DND-41 (cell line): ENCODE measurements at regions not wholly inside any gene's neighbourhood (a gene's known extent, or its start where the extent isn't known, plus 50 kb on each side); places are given as distances from the start of the nearest gene placed in this dataset.

Experiments used
- ATAC-seq: fragments of 200-7000 bp; cut with Tn5 transposase; 3 replicates; pipeline ENCODE4 v1.9.1; 2021; ENCODE audit warnings: low read depth; ENCODE audit not compliant: insufficient read depth
- DNase-seq: peaks from one replicate; pipeline ENCODE4 v3.0.0-alpha.2; 2020
- H2AFZ ChIP-seq: 2 replicates; pipeline ENCODE4 v1.6.0; 2012; ENCODE audit warnings: low read depth, low read length
- H3K27ac ChIP-seq: 2 replicates; pipeline ENCODE4 v1.5.1; 2012; ENCODE audit warnings: low read length, inconsistent platforms
- H3K27me3 ChIP-seq: fragments of 200-600 bp; sonication (generic); 2 replicates; pipeline ENCODE4 v1.6.0; 2012; ENCODE audit warnings: low read length, mild to moderate bottlenecking, inconsistent platforms; ENCODE audit not compliant: insufficient read depth, poor library complexity
- H3K36me3 ChIP-seq: 2 replicates; pipeline ENCODE4 v1.5.1; 2012; ENCODE audit warnings: low read length, inconsistent platforms; ENCODE audit not compliant: insufficient read depth
- H3K4me1 ChIP-seq: 2 replicates; pipeline ENCODE4 v1.5.1; 2012; ENCODE audit warnings: mild to moderate bottlenecking, low read length; ENCODE audit not compliant: insufficient read depth
- H3K4me2 ChIP-seq: 2 replicates; pipeline ENCODE4 v1.6.0; 2012; ENCODE audit warnings: mild to moderate bottlenecking, moderate library complexity, low read length, inconsistent platforms; ENCODE audit not compliant: insufficient read depth
- H3K4me3 ChIP-seq, 2 experiments: fragments of 200-600 bp in 1 of 2; shearing (Covaris generic) in 1 of 2; 2 replicates each; pipeline ENCODE4 v1.5.1; 2012 to 2016; ENCODE audit warnings: inconsistent platforms in 2 of 2, low read length in 2 of 2, mild to moderate bottlenecking in 2 of 2, low read depth in 1 of 2, moderate library complexity in 1 of 2
- H3K79me2 ChIP-seq: 2 replicates; pipeline ENCODE4 v1.6.0; 2012; ENCODE audit warnings: low read length, inconsistent platforms; ENCODE audit not compliant: insufficient read depth
- H3K9ac ChIP-seq: 2 replicates; pipeline ENCODE4 v1.6.0; 2012; ENCODE audit warnings: low read depth, mild to moderate bottlenecking, inconsistent platforms, low read length, moderate library complexity
- H3K9me3 ChIP-seq: 2 replicates; pipeline ENCODE4 v1.5.1; 2012; ENCODE audit warnings: low read length, moderate library complexity, mild to moderate bottlenecking, inconsistent platforms; ENCODE audit not compliant: insufficient read depth, severe bottlenecking
- H4K20me1 ChIP-seq: 2 replicates; pipeline ENCODE4 v1.6.0; 2012; ENCODE audit warnings: low read length; ENCODE audit not compliant: insufficient read depth
- EZH2 ChIP-seq: IDR thresholded peaks from 3 replicates; pipeline ENCODE4 v1.6.1; 2012; ENCODE audit warnings: borderline replicate concordance, low read depth, mild to moderate bottlenecking, moderate library complexity, low read length, inconsistent platforms; ENCODE audit not compliant: severe bottlenecking
- TF ChIP-seq, protein P1 (sequence below): IDR thresholded peaks from 2 replicates; pipeline ENCODE4 v1.5.1; 2012; ENCODE audit warnings: borderline replicate concordance, low read length, moderate library complexity, mild to moderate bottlenecking; ENCODE audit not compliant: poor library complexity, severe bottlenecking; ENCODE audit errors: extremely low read depth

DNA sequence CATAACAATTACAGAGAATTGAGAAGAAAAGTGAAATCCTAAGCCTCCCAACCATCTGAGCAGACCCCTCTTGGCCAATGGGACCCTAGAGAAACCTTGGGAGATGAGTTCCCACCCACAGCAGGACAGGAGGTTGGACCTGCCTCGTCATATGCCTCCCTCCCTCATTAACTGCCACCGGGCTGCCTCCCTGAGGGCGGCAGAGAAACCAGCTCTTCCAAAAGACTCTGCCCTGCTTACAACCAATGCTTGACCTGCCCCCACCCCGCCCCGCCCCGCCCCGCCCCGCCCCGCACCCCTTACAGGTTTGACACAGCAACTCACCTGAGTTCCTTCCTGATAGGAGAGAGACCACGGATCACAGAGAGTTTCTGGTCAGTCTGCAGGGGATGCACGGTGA is 86.1 kb downstream of the ADRA2C start:
- H3K4me2 ChIP-seq, result no peak overlapping the region
- H3K27ac ChIP-seq, result no peak overlapping the region
- peaks cover 3% of the 10 kb centered on the region for H3K27me3 ChIP-seq
- no peaks in the 10 kb centered on the region for H3K9me3 ChIP-seq
- TF ChIP-seq EZH2, result no peak
- TF ChIP-seq, protein P1, sequence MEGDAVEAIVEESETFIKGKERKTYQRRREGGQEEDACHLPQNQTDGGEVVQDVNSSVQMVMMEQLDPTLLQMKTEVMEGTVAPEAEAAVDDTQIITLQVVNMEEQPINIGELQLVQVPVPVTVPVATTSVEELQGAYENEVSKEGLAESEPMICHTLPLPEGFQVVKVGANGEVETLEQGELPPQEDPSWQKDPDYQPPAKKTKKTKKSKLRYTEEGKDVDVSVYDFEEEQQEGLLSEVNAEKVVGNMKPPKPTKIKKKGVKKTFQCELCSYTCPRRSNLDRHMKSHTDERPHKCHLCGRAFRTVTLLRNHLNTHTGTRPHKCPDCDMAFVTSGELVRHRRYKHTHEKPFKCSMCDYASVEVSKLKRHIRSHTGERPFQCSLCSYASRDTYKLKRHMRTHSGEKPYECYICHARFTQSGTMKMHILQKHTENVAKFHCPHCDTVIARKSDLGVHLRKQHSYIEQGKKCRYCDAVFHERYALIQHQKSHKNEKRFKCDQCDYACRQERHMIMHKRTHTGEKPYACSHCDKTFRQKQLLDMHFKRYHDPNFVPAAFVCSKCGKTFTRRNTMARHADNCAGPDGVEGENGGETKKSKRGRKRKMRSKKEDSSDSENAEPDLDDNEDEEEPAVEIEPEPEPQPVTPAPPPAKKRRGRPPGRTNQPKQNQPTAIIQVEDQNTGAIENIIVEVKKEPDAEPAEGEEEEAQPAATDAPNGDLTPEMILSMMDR, result no peak
- no peaks in the 10 kb centered on the region for H3K79me2 ChIP-seq
- H3K9ac ChIP-seq, result no peak overlapping the region
- no peak overlapping the region for H2AFZ ChIP-seq
- ATAC-seq (no peak), DNase-seq (no peak)
- no peak overlapping the region for H3K4me3 ChIP-seq
- H4K20me1 ChIP-seq, result no peaks in the 10 kb centered on the region; the same call in 1 of the 2 replicates
- no peaks in the 10 kb centered on the region for H3K4me1 ChIP-seq
- H3K36me3 ChIP-seq, result no peaks in the 10 kb centered on the region

DNA sequence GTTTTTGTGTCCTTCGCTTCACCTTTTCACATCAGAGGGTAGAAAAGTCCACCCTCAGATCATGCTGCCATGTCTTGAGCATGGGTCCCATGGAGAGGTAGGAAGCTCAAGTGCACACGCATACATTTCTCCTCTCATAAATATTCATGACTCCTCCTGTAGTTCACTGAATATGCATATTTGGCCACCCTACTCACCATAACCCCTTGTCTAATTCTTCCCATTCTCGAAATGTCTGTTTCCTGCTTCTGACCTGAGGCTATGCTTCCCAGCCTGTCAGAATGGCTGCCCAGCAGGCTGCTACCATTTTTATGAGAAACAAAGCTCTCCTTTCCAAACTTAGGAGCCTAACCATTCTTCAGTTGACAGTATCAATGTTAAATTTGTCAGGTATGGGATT is 86.5 kb downstream of the ADRA2C start:
- Histone ChIP-seq H3K9ac (no peak overlapping the region), H3K4me2 (no peak overlapping the region), H3K36me3 (no peaks in the 10 kb centered on the region), H3K4me1 (no peaks in the 10 kb centered on the region), H4K20me1 (no peaks in the 10 kb centered on the region; the same call in 1 of the 2 replicates), H3K27ac (no peak overlapping the region), H3K9me3 (no peaks in the 10 kb centered on the region), H3K79me2 (no peaks in the 10 kb centered on the region), H2AFZ (no peak overlapping the region), H3K27me3 (peaks cover 3% of the 10 kb centered on the region), H3K4me3 (no peak overlapping the region)
- TF ChIP-seq, protein P1, result no peak
- TF ChIP-seq EZH2, result no peak
- DNase-seq (no peak), ATAC-seq (no peak)

DNA sequence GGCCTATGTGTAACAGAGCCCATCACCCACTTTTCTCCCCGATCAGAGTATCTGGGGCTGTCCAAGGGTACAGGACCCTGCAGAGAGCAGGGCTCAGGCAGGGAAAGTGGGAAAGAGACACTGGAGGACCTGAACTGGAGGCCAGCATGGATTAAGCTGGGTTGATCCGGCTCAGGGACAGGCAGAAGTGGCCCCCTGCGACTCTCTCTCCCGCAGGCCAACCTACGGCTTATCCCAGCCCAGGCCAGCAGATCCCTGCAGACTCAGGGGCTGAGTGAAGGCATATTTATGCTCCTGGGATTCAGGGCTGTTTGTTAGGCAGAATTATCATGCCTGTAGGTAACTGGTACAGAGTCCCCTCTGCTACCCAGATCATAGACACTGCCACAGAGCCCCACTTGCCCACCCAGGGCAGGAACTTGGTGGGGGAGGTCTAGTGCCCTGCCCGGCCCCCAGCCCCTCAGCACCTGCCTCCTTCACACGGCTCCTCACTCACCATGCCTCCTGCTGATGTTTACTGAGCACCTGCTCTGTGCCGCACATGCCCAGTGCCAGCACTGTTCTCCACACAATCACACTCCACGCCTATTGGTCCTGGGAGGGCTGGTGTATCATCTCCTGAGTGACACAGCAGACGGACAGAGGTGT is 87.3 kb downstream of the ADRA2C start:
- Histone ChIP-seq H2AFZ (no peak overlapping the region), H3K9me3 (no peaks in the 10 kb centered on the region), H3K4me3 (no peak overlapping the region), H3K79me2 (no peaks in the 10 kb centered on the region), H3K9ac (no peak overlapping the region), H3K4me2 (no peak overlapping the region), H3K27me3 (peaks cover 3% of the 10 kb centered on the region), H3K27ac (no peak overlapping the region), H3K4me1 (no peaks in the 10 kb centered on the region), H4K20me1 (no peaks in the 10 kb centered on the region; the same call in 1 of the 2 replicates), H3K36me3 (no peaks in the 10 kb centered on the region)
- DNase-seq (no peak), ATAC-seq (no peak)
- TF ChIP-seq, protein P1, result no peak
- no peak for TF ChIP-seq EZH2
